IMR-90 (cell line): ENCODE measurements at regions not wholly inside any gene's neighbourhood (a gene's known extent, or its start where the extent isn't known, plus 50 kb on each side); places are given as distances from the start of the nearest gene placed in this dataset.

Source experiments
- BHLHE40 ChIP-seq: fragments of 150-350 bp; IDR thresholded peaks from 2 replicates; pipeline ENCODE4 v1.6.1; 2016; ENCODE audit warnings: mild to moderate bottlenecking, low read depth, low read length
- CTCF ChIP-seq: conservative IDR thresholded peaks from 2 replicates; pipeline ENCODE4 v1.5.1; 2012; ENCODE audit warnings: mild to moderate bottlenecking, low read depth, low read length, improper control_type of control experiment
- MAZ ChIP-seq: IDR thresholded peaks from 2 replicates; pipeline ENCODE4 v1.6.1; 2012; ENCODE audit warnings: low read depth, mild to moderate bottlenecking, low read length, improper control_type of control experiment, moderate library complexity, borderline replicate concordance
- MXI1 ChIP-seq: IDR thresholded peaks from 2 replicates; pipeline ENCODE4 v1.6.1; 2012; ENCODE audit warnings: low read depth, mild to moderate bottlenecking, low read length, moderate library complexity, borderline replicate concordance
- POLR2A ChIP-seq: IDR thresholded peaks from 2 replicates; pipeline ENCODE4 v1.6.1; 2012; ENCODE audit warnings: mild to moderate bottlenecking, low read depth, low read length
- RAD21 ChIP-seq: IDR thresholded peaks from 2 replicates; pipeline ENCODE4 v1.6.1; 2012; ENCODE audit warnings: low read length, improper control_type of control experiment
- RCOR1 ChIP-seq: IDR thresholded peaks from 2 replicates; pipeline ENCODE4 v1.6.1; 2012; ENCODE audit warnings: mild to moderate bottlenecking, low read length, improper control_type of control experiment; ENCODE audit not compliant: insufficient replicate concordance
- RFX5 ChIP-seq: IDR thresholded peaks from 2 replicates; pipeline ENCODE4 v1.8.0; 2012; ENCODE audit warnings: low read depth, mild to moderate bottlenecking, low read length, moderate library complexity
- USF2 ChIP-seq: fragments of 150-350 bp; IDR thresholded peaks from 2 replicates; pipeline ENCODE4 v1.6.1; 2017; ENCODE audit warnings: mild to moderate bottlenecking, antibody characterized with exemption, low read length, low read depth

GRCh38 chr7:17706275-17706674 lies 234.0 kb downstream of the SNX13 start:
- no peak for TF ChIP-seq BHLHE40
- TF ChIP-seq MAZ = no peak
- TF ChIP-seq CTCF = no peak
- TF ChIP-seq POLR2A = no peak
- TF ChIP-seq RAD21 = no peak
- TF ChIP-seq RCOR1 = no peak
- no peak for TF ChIP-seq MXI1
- no peak for TF ChIP-seq RFX5
- TF ChIP-seq USF2 = no peak
